B cell (primary cell): ENCODE measurements at regions not wholly inside any gene's neighbourhood (a gene's known extent, or its start where the extent isn't known, plus 50 kb on each side); places are given as distances from the start of the nearest gene placed in this dataset.
A peak's percentile ranks its signal among the peaks of the same experiment; 100 is the strongest.

ENCODE experiments used
- ATAC-seq: fragments of 200-7000 bp; cut with Tn5 transposase; one replicate; pipeline ENCODE4 v1.10.0; 2021; ENCODE audit warnings: low read depth, mild to moderate bottlenecking, moderate number of reproducible peaks, moderate library complexity
- CTCF ChIA-PET: fragments of 350-600 bp; sonication (Branson Sonifier 250); formaldehyde crosslinking; loops from one replicate; lab custom pipeline; 2021; ENCODE audit warnings: antibody characterized with exemption, inconsistent platforms; lab: Charles Lee
- POLR2A ChIA-PET: fragments of 350-600 bp; sonication (Branson Sonifier 250); formaldehyde crosslinking; loops from one replicate; lab custom pipeline; 2021; ENCODE audit warnings: antibody characterized with exemption; lab: Charles Lee
- DNase-seq: peaks from one replicate; pipeline ENCODE4 v3.0.0; 2013
- H2AFZ ChIP-seq: 2 replicates; pipeline ENCODE4 v1.6.1; 2012; ENCODE audit warnings: mild to moderate bottlenecking, low read depth, low read length; ENCODE audit not compliant: insufficient read depth, poor library complexity, severe bottlenecking
- H3K27ac ChIP-seq, 2 donors: 1 replicate in 1 of 2; 2 replicates in 1 of 2; pipeline ENCODE4 v1.5.1; 2012 to 2013; ENCODE audit warnings: low read length in 2 of 2, mild to moderate bottlenecking in 2 of 2, moderate library complexity in 1 of 2
- H3K27me3 ChIP-seq, 4 experiments: fragments of 200-600 bp in 1 of 4; sonication (generic) in 1 of 4; replicated peaks in 1 of 4; 1 replicate in 2 of 4; 2 replicates in 2 of 4; pipeline versions ENCODE4 v1.6.1 to v1.7.0; 2013 to 2016; ENCODE audit warnings: low read length in 3 of 4, mild to moderate bottlenecking in 2 of 4, mixed read lengths in 1 of 4, moderate library complexity in 1 of 4; ENCODE audit not compliant: insufficient read depth in 4 of 4, control insufficient read depth in 3 of 4; ENCODE audit errors: control extremely low read depth in 1 of 4
- H3K36me3 ChIP-seq, 2 experiments: replicated peaks in 1 of 2; 1 replicate in 1 of 2; 2 replicates in 1 of 2; pipeline versions ENCODE4 v1.6.1 to v1.7.1; 2013; ENCODE audit warnings: low read length in 1 of 2; ENCODE audit not compliant: insufficient read depth in 2 of 2, control insufficient read depth in 1 of 2; ENCODE audit errors: control extremely low read depth in 1 of 2, extremely low read depth in 1 of 2
- H3K4me1 ChIP-seq, 2 donors: fragments of 200-600 bp in 1 of 2; sonication (generic) in 1 of 2; 1 replicate in 1 of 2; 2 replicates in 1 of 2; pipeline versions ENCODE4 v1.5.1 to v1.6.1; 2013 to 2017; ENCODE audit warnings: low read length in 2 of 2; ENCODE audit not compliant: control insufficient read depth in 2 of 2, insufficient read depth in 2 of 2
- H3K4me2 ChIP-seq: replicated peaks from 2 replicates; pipeline ENCODE3; 2012; ENCODE audit warnings: mild to moderate bottlenecking, low read depth, low read length; ENCODE audit not compliant: poor library complexity, severe bottlenecking
- H3K4me3 ChIP-seq, 5 experiments: fragments of 200-600 bp in 1 of 5; sonication (generic) in 1 of 5; 1 replicate in 3 of 5; 2 replicates in 2 of 5; pipeline versions ENCODE4 v1.5.1 to v1.7.0; 2011 to 2016; ENCODE audit warnings: low read length in 4 of 5, mild to moderate bottlenecking in 4 of 5, low read depth in 2 of 5, control low read depth in 1 of 5, moderate library complexity in 1 of 5; ENCODE audit not compliant: insufficient read depth in 1 of 5; ENCODE audit errors: control extremely low read depth in 1 of 5, extremely low read depth in 1 of 5
- H3K79me2 ChIP-seq: fragments of 200-600 bp; sonication (generic); one replicate; pipeline ENCODE4 v1.6.0; 2016; ENCODE audit warnings: low read length; ENCODE audit not compliant: control insufficient read depth, insufficient read depth
- H3K9ac ChIP-seq: fragments of 200-600 bp; sonication (generic); 2 replicates; pipeline ENCODE4 v1.6.1; 2017; ENCODE audit warnings: mild to moderate bottlenecking, low read length, moderate library complexity
- H3K9me3 ChIP-seq, 3 donors: one replicate each; pipeline versions ENCODE4 v1.6.1 to v1.7.1; 2013; ENCODE audit warnings: low read length in 2 of 3; ENCODE audit not compliant: control insufficient read depth in 2 of 3, insufficient read depth in 1 of 3; ENCODE audit errors: control extremely low read depth in 1 of 3
- H4K20me1 ChIP-seq: 2 replicates; pipeline ENCODE4 v1.6.0; 2012; ENCODE audit warnings: mild to moderate bottlenecking, low read length; ENCODE audit not compliant: insufficient read depth, control insufficient read depth, poor library complexity, severe bottlenecking
- H3K27ac Mint-ChIP-seq: one replicate; pipeline ENCODE4 v1.8.0; 2021; ENCODE audit warnings: mixed read lengths
- H3K27me3 Mint-ChIP-seq: one replicate; pipeline ENCODE4 v1.8.0; 2021; ENCODE audit warnings: mixed read lengths
- H3K4me1 Mint-ChIP-seq: one replicate; pipeline ENCODE4 v1.8.0; 2021; ENCODE audit warnings: mixed read lengths
- H3K4me3 Mint-ChIP-seq: one replicate; pipeline ENCODE4 v1.8.0; 2021; ENCODE audit warnings: mixed read lengths
- H3K9me3 Mint-ChIP-seq: one replicate; pipeline ENCODE4 v1.8.0; 2022; ENCODE audit warnings: mixed read lengths; ENCODE audit not compliant: insufficient read depth
- CTCF ChIP-seq: fragments of 200-600 bp; IDR thresholded peaks from one replicate; pipeline ENCODE4 v1.8.0; 2022; ENCODE audit warnings: antibody characterized with exemption, mild to moderate bottlenecking
- EZH2 ChIP-seq: IDR thresholded peaks from 2 replicates; pipeline ENCODE4 v1.6.1; 2012; ENCODE audit warnings: borderline replicate concordance, low read depth, mild to moderate bottlenecking, moderate library complexity, low read length; ENCODE audit not compliant: insufficient read depth, poor library complexity, severe bottlenecking
- WGBS: methylation state at CpG from one replicate; pipeline ENCODE4 v1.1.5; 2013; ENCODE audit warnings: missing lambda C conversion rate; ENCODE audit not compliant: insufficient coverage; 5-methylcytosine and 5-hydroxymethylcytosine counted together
- intact Hi-C: fragments of 100-400 bp; cut with micrococcal nuclease; formaldehyde crosslinking; loops from one replicate; pipeline ENCODE4 v1.10.0; 2022

GRCh38 chr7:112876877-112877276 is 86.7 kb upstream of the TMEM168 start:
- intact Hi-C loops = no loop called here
- peaks cover 19 to 22% of the 10 kb centered on the region in 2 donors for H3K4me1 ChIP-seq
- no CpG with 5 or more reads among the region's 1 CpG for WGBS
- peak overlapping the region; percentile 32 for H3K4me2 ChIP-seq
- peaks cover 10% of the 10 kb centered on the region for H4K20me1 ChIP-seq
- Mint-ChIP-seq H3K9me3 (no peaks in the 10 kb centered on the region), H3K27me3 (no peaks in the 10 kb centered on the region), H3K27ac (peak overlapping the region; percentile 53), H3K4me3 (peak overlapping the region; percentile 9), H3K4me1 (peaks cover 52% of the 10 kb centered on the region)
- no peak overlapping the region for H3K9ac ChIP-seq
- no peak for TF ChIP-seq CTCF
- TF ChIP-seq EZH2 = no peak
- DNase-seq (no peak), ATAC-seq (peak; percentile 54)
- peaks cover 0 to 2% (median 0%) of the 10 kb centered on the region in 3 donors for H3K9me3 ChIP-seq
- peaks cover 61% of the 10 kb centered on the region for H3K79me2 ChIP-seq
- H3K27ac ChIP-seq = no peak overlapping the region
- H3K4me3 ChIP-seq = no peak overlapping the region
- no peaks in the 10 kb centered on the region for H3K27me3 ChIP-seq
- no peak overlapping the region for H2AFZ ChIP-seq
- POLR2A ChIA-PET = no interaction called here
- CTCF ChIA-PET = interaction anchor here (0.6 to 2.0 kb wide), 2 partner anchors 22 to 327 kb away, joined by 3 to 6 read pairs; no protein-coding TSS in a partner anchor
- H3K36me3 ChIP-seq = no peaks in the 10 kb centered on the region

- Histone ChIP-seq H3K27ac (no peak overlapping the region), H3K27me3 (no peaks in the 10 kb centered on the region), H3K9ac (no peak overlapping the region), H3K9me3 (peaks cover 0 to 2% (median 0%) of the 10 kb centered on the region in 3 donors), H3K4me1 (peaks cover 15 to 16% of the 10 kb centered on the region in 2 donors), H2AFZ (no peak overlapping the region), H3K79me2 (peaks cover 50% of the 10 kb centered on the region), H3K4me2 (no peak overlapping the region), H4K20me1 (peaks cover 10% of the 10 kb centered on the region), H3K36me3 (no peaks in the 10 kb centered on the region), H3K4me3 (no peak overlapping the region)
- Mint-ChIP-seq H3K27ac (no peak overlapping the region), H3K4me1 (peaks cover 62% of the 10 kb centered on the region), H3K27me3 (no peaks in the 10 kb centered on the region), H3K4me3 (no peak overlapping the region), H3K9me3 (no peaks in the 10 kb centered on the region)
- intact Hi-C loops = no loop called here
- ChIA-PET CTCF (no interaction called here), POLR2A (no interaction called here)
- no peak for DNase-seq
- 93% methylated on average over 3 of the region's 4 CpGs for WGBS
- TF ChIP-seq EZH2 (no peak), CTCF (no peak)
- no peak for ATAC-seq
These were observed 84.7 kb upstream of the TMEM168 start for GRCh38 chr7:112874909-112875308.
